ENCODE measurements at regions not wholly inside any gene's neighbourhood (a gene's known extent, or its start where the extent isn't known, plus 50 kb on each side); places are given as distances from the start of the nearest gene placed in this dataset.
"Not testable (repeated sequence)": the region's sequence is repeated elsewhere in the genome, so short reads cannot be mapped to it uniquely, and the experiment has no call there.

DNA sequence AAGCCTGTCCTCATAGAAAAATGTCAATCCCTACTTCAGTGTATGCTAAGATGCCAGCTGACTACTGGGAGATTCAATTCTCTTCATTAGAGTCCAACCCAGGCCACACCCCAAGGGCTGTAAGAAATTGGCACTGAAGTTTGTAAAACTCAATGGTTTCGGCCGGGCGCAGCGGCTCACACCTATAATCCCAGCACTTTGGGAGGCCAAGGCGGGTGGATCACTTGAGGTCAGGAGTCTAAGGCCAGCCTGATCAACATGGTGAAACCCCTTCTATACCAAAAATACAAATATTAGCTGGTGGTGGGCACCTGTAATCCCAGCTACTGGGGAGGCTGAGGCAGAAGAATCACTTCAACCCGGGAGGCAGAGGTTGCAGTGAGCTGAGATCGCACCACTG lies 169.2 kb downstream of the OR4M2 start:
- TF ChIP-seq YY1 (IDR thresholded peaks at IDR 0.05; ENCODE audit: insufficient read depth, insufficient read length); SUZ12 (IDR thresholded peaks at IDR 0.05; ENCODE audit: extremely low read depth, insufficient read depth, insufficient read length); ZNF274 (IDR thresholded peaks at IDR 0.05; ENCODE audit: low read depth, low read length): not testable (repeated sequence)
